GM18502 (cell line): ENCODE measurements at regions not wholly inside any gene's neighbourhood (a gene's known extent, or its start where the extent isn't known, plus 50 kb on each side); places are given as distances from the start of the nearest gene placed in this dataset.
"Not testable (repeated sequence)": the region's sequence is repeated elsewhere in the genome, so short reads cannot be mapped to it uniquely, and the experiment has no call there.

Source experiments
- ATAC-seq: cut with Tn5 transposase; IDR thresholded peaks from one replicate; pipeline ENCODE4 v1.9.1; 2021; ENCODE audit warnings: mild to moderate bottlenecking; ENCODE audit not compliant: unreplicated experiment, poor library complexity

- no peak for ATAC-seq
Observed at GRCh38 chr14:106029959-106030358, 503.6 kb downstream of the TMEM121 start.

GRCh38 chr14:106037380-106037779 lies 511.0 kb downstream of the TMEM121 start:
- no peak for ATAC-seq

- no peak for ATAC-seq
Observed at GRCh38 chr14:106038263-106038662, 511.9 kb downstream of the TMEM121 start.

DNA sequence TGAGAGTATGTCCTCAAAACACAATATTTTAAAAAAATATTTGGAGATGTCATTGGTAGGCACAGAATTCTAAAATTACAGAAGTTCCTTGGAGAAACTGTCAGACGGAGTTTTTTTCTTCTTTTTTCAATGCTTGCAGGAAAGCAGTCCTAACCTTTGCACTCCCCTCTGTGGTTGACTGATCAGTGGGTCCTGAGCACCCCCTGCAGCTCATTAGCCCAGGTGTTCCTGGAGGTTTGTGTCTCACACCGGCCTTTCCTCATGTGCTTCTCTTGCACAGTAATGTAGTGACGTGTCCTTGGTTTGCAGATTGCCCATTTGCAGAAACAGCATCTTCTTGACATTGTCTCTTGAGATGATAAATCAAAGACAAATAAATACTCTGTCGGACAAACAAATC lies 513.0 kb downstream of the TMEM121 start:
- no peak for ATAC-seq

DNA sequence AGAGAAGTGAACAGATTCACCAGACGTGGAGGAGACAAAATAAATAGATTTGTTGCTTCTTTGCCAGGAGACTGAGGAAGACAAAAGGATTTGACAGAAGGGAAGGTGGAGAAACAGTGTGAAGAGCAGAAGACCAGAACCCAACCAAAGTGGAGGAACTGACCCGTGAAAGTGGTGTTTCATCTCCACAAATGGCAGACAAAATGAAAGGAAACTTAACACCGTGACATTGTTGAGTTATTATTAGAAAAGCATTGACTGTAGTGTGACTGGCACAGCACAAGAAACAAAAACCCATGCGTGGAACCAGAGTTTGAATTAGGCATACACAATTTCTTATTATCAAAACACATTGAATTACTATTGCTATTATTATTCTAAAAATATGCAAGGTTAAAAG lies 518.1 kb downstream of the TMEM121 start:
- no peak for ATAC-seq

- no peak for ATAC-seq
Observed at GRCh38 chr14:106044949-106045596, 518.7 kb downstream of the TMEM121 start.

DNA sequence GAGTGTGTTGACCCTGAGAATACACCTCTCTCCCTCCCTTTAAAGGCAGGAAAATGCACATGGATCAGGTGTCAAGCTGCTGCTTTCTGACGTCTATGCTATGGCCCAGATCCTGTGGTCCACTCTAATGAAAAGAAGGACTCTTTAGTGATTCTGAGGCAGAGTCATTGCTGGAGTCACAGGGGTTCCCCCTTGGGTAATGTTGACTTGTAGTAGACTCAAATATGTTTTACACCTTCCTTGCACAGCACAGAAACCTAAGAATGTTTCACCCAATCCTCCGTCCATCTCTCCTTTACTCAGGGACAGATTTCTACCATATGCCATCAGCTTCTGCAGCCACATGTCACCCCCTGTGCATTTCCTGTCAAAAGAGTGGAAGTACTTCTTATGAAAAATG lies 525.4 kb downstream of the TMEM121 start:
- no peak for ATAC-seq

DNA sequence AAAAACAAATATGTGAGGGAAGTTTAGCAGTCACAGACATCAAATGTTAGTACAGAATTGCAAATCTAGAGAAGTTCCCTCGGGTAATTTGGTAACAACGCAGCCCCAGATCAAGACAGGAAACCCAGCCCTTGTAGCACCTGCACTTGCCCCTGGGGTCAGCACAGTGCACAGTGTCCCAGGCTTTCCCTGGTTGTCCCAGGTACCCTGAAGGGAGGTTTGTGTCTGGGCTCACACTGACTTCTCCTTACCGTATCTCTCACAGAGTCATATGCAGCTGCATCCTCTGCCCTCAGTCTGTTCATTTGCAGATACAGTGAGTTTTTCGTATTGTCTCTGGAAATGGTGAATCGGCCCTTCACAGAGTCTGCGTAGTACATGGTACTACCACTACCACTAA lies 528.9 kb downstream of the TMEM121 start:
- ATAC-seq: no peak

DNA sequence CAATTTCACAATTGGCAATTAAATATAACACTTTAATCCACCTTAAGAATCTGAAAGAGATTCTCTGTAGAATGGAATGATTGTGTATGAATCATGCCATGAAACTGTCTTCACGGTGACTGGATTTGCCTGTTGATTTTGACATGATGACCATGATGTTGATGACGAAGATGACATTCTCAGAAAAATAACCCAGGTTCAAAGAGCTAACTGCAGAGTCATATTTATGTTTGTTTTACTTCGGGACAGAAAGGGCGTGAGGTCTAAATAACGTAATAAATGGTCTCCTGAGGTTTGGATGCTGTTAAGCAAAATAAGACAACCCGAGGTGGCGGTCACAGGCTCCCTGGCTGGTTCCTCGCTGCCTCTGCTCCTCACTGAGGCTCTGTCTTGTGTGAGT lies 532.0 kb downstream of the TMEM121 start:
- no peak for ATAC-seq

DNA sequence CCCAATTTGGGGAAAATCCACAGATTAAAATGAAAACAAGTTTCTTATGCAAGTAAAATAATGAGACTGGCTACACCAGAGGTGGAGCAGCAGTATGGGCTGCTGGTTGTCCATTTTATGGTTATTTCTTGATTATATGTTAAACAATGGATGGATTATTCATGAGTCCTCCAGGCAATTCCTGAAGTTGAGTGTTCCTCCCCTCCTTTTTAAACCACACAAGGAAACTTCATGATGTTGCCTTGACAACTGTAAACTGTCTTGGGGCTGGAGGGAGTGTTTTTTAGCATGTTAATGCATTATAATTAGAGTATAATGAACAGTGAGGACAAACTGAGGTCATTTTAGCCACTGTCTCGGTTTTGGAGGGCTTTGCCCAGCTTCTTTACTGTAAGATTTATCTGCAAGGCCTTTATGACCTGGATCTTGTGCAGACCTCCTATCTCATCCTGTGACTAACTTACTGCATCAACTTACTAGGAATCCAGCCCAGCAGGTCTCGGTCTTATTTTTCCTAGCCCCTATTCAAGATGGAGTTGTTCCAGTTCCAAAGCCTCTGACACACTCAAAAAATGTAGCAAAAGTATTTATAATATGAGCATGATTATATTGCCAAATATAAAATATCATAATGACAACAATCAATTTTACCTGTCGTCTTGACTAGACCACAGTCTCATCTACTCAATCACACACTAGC lies 534.0 kb downstream of the TMEM121 start:
- no peak for ATAC-seq

DNA sequence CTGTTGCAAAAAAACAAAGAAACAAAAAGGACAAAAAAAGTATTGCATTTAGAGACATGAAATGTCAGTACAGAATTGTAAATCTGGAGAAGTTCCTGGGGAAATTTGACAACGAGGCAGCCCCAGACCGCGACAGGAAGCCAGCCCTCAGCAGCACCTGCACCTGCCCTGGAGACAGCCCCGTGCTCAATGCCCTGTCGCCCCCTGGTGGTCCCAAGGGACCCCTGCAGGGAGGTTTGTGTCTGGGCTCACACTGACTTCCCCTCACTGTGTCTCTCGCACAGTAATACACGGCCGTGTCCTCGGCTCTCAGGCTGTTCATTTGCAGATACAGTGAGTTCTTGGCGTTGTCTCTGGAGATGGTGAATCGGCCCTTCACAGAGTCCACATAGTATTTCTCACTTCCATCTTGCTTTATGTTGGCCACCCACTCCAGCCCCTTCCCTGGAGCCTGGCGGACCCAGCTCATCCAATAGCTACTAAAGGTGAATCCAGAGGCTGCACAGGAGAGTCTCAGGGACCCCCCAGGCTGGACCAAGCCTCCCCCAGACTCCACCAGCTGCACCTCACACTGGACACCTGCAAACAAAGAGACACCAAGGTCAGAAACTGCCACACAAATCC lies 535.6 kb downstream of the TMEM121 start:
- ATAC-seq: not testable (repeated sequence)

- ATAC-seq: no peak
Observed at GRCh38 chr14:106062502-106063272, 536.3 kb downstream of the TMEM121 start.

- no peak for ATAC-seq
Observed at GRCh38 chr14:106067935-106068334, 541.6 kb downstream of the TMEM121 start.

DNA sequence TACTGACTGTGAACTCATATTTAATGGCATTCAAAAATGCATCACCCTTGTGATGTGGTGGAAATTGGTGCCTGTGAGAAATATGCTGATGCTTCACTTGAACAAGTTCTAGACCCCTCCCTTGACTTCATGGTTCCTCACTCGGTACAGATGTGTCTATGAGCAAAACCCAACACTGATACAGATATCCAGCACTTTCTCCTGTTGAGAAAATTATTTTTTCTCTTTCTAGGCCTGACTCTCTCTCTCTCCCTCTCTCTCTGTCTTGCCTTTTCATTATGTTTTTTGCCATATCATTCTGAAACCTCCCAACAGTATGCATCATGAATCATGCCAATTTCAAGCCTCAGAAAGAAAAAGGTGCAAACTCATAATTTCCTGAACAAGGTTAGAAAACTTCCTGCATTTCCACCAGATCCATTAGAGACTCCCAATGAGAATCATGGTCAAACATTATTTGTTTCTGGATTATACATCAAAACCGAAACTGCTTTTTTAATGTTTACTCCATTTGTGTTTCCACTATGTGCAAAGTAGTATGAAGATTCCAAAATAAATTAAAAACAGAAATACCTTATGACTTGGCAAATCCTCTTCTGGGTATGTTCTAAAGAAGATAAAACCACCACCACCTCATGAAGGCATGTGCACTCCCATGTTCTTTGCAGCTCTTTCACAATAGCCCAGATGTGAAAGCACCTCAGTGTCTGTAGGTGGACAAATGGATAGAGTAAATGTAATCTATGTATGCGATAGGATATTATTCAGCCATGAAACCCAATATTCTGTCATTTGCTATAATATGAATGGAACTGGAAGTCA lies 543.6 kb downstream of the TMEM121 start:
- ATAC-seq: no peak

GRCh38 chr14:106080922-106081321 lies 554.5 kb downstream of the TMEM121 start:
- no peak for ATAC-seq

- not testable (repeated sequence) for ATAC-seq
Observed at GRCh38 chr14:106081721-106082120, 555.3 kb downstream of the TMEM121 start.

GRCh38 chr14:106083082-106083481 lies 556.7 kb downstream of the TMEM121 start:
- ATAC-seq: no peak

DNA sequence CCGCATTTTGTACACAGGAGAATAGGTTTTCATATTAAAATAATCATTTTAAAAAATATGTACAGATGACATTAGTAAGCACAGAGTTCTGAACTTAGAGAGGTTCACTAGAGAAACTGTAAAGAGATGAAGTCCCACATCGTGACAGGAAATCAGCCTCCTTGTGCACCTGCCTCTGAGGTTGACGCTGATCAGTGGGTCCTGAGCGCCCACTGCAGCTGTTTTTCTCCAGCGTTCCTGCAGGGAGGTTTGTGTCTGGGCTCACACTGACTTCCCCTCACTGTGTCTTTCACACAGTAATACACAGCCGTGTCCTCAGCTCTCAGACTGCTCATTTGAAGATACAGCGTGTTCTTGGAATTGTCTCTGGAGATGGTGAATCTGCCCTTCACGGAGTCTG lies 561.5 kb downstream of the TMEM121 start:
- no peak for ATAC-seq

DNA sequence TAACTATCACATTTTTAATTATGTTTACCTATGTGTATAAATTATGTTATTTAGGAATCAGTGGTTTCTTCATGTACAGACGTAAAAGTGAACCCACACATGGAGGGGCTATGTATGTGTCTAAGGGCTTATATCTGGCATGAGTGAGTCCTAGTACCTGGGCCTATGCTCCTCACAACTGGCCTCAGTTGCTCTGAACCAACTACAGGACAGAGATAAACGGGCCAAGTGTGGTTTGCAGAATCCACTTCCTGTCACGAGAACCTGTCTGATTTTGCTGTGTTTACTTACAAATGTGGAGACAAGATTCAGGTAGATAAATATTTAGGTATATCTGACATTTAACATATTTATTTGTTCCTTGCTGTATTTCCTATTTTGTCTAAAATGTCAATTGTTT lies 562.5 kb downstream of the TMEM121 start:
- ATAC-seq: not testable (repeated sequence)

DNA sequence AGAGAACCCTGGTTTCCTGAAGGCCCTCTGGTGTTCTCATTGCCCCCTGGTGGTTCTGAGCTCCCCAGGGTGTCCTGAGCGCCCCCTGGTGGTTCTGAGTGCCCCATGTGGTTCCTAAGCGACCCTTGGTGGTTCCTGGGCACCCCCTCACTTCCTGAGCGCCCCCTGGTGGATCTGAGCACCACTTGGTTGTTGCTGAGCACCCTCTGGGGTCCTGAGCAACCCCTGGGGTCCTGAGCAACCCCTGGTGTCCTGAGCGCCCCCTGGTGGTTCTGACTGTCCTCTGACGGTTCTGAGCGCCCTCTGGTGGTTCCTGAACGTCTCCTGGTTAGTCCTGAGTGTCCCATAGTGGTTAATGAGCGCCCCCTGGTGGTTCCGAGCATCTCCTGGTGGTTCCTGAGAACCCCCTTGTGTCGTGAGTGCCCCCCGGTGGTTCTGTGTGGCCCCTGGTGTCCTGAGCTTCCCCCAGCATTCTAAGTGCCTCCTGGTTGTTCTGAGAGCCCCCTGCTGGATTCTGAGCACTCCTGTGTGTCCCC lies 568.3 kb downstream of the TMEM121 start:
- no peak for ATAC-seq
